COLO668 (cell line): ENCODE measurements at regions not wholly inside any gene's neighbourhood (a gene's known extent, or its start where the extent isn't known, plus 50 kb on each side); places are given as distances from the start of the nearest gene placed in this dataset.
A peak's percentile ranks its signal among the peaks of the same experiment; 100 is the strongest.
"Not testable (repeated sequence)": the region's sequence is repeated elsewhere in the genome, so short reads cannot be mapped to it uniquely, and the experiment has no call there.

Experiments used
- DNase-seq: peaks from one replicate; lab custom pipeline; 2025; ENCODE audit not compliant: unreplicated experiment; lab: John Stamatoyannopoulos, UW

GRCh38 chr9:82880336-82881050 lies 182.4 kb downstream of the RASEF start:
- no peak for DNase-seq

GRCh38 chr9:82882138-82882537 lies 180.8 kb downstream of the RASEF start:
- no peak for DNase-seq

GRCh38 chr9:82882748-82883147 lies 180.2 kb downstream of the RASEF start:
- no peak for DNase-seq

- no peak for DNase-seq
Observed at GRCh38 chr9:82883436-82883835, 179.5 kb downstream of the RASEF start.

- not testable (repeated sequence) for DNase-seq
Observed at GRCh38 chr9:82883974-82884373, 179.0 kb downstream of the RASEF start.

GRCh38 chr9:82890401-82890800 lies 172.5 kb downstream of the RASEF start:
- no peak for DNase-seq

GRCh38 chr9:82890865-82891264 lies 172.1 kb downstream of the RASEF start:
- DNase-seq: no peak

GRCh38 chr9:82891321-82891720 lies 171.6 kb downstream of the RASEF start:
- DNase-seq: no peak

GRCh38 chr9:82893549-82893948 lies 169.4 kb downstream of the RASEF start:
- no peak for DNase-seq

GRCh38 chr9:82894548-82894947 lies 168.4 kb downstream of the RASEF start:
- DNase-seq: no peak

GRCh38 chr9:82894961-82895821 lies 167.8 kb downstream of the RASEF start:
- no peak for DNase-seq

- no peak for DNase-seq
Observed at GRCh38 chr9:82895822-82896110, 167.2 kb downstream of the RASEF start.

- no peak for DNase-seq
Observed at GRCh38 chr9:82903503-82903902, 159.4 kb downstream of the RASEF start.

GRCh38 chr9:82911996-82912395 lies 150.9 kb downstream of the RASEF start:
- DNase-seq: no peak

- no peak for DNase-seq
Observed at GRCh38 chr9:82912645-82913044, 150.3 kb downstream of the RASEF start.

- DNase-seq: not testable (repeated sequence)
Observed at GRCh38 chr9:82916238-82916637, 146.7 kb downstream of the RASEF start.

- no peak for DNase-seq
Observed at GRCh38 chr9:82920154-82920553, 142.8 kb downstream of the RASEF start.

- DNase-seq: no peak
Observed at GRCh38 chr9:82922686-82923085, 140.3 kb downstream of the RASEF start.

GRCh38 chr9:82923092-82923911 lies 139.6 kb downstream of the RASEF start:
- DNase-seq: peak; percentile 80

GRCh38 chr9:82923912-82924605 lies 138.9 kb downstream of the RASEF start:
- DNase-seq: peak; percentile 42
